IMR-90 (cell line): ENCODE measurements at regions not wholly inside any gene's neighbourhood (a gene's known extent, or its start where the extent isn't known, plus 50 kb on each side); places are given as distances from the start of the nearest gene placed in this dataset.

Experiments
- ATAC-seq: fragments of 200-7000 bp; cut with Tn5 transposase; 2 replicates; pipeline ENCODE4 v1.9.1; 2020; ENCODE audit warnings: low read depth, mild to moderate bottlenecking, moderate library complexity
- BruUV-seq: library from RNA; stranded (reverse); fragments of 400-500 nt; replicated peaks from 2 replicates; lab custom pipeline; 2021; lab: Mats Ljungman, UMichigan
- CTCF ChIA-PET: fragments of 300-600 bp; formaldehyde crosslinking; extraction: SDS; loops from one replicate; lab custom pipeline; 2021; ENCODE audit warnings: antibody characterized with exemption; lab: Yijun Ruan, JAX
- POLR2A ChIA-PET: fragments of 300-600 bp; sonication (Branson Sonifier 250); formaldehyde crosslinking; loops from one replicate; lab custom pipeline; 2022; ENCODE audit warnings: antibody characterized with exemption; ENCODE audit not compliant: unreplicated experiment; lab: Charles Lee
- DNase-seq: peaks from one replicate; pipeline ENCODE4 v3.0.0; 2013
- H2AFZ ChIP-seq: replicated peaks from 2 replicates; pipeline ENCODE3; 2013; ENCODE audit warnings: low read length, mild to moderate bottlenecking; ENCODE audit not compliant: poor library complexity
- H2AK5ac ChIP-seq: 2 replicates; pipeline ENCODE4 v1.6.1; 2013; ENCODE audit warnings: low read depth, low read length, inconsistent platforms
- H2AK9ac ChIP-seq: replicated peaks from 2 replicates; pipeline ENCODE3; 2013; ENCODE audit warnings: mild to moderate bottlenecking, low read depth, low read length, moderate library complexity; ENCODE audit not compliant: poor library complexity
- H2BK120ac ChIP-seq: 2 replicates; pipeline ENCODE4 v1.6.1; 2013; ENCODE audit warnings: low read depth, low read length, inconsistent platforms
- H2BK15ac ChIP-seq: 3 replicates; pipeline ENCODE4 v1.6.1; 2013; ENCODE audit warnings: low read depth, low read length, inconsistent platforms
- H2BK20ac ChIP-seq: 2 replicates; pipeline ENCODE4 v1.6.1; 2013; ENCODE audit warnings: low read depth, mild to moderate bottlenecking, inconsistent platforms, low read length, moderate library complexity
- H2BK5ac ChIP-seq: 2 replicates; pipeline ENCODE4 v1.6.1; 2013; ENCODE audit warnings: mild to moderate bottlenecking, low read depth, low read length, inconsistent platforms; ENCODE audit not compliant: poor library complexity, severe bottlenecking
- H3K14ac ChIP-seq: replicated peaks from 2 replicates; pipeline ENCODE4 v1.6.1; 2013; ENCODE audit warnings: low read depth, low read length, inconsistent platforms
- H3K18ac ChIP-seq: 2 replicates; pipeline ENCODE4 v1.6.1; 2013; ENCODE audit warnings: low read depth, low read length, control low read depth
- H3K23ac ChIP-seq: 2 replicates; pipeline ENCODE4 v1.6.1; 2013; ENCODE audit warnings: low read depth, low read length, inconsistent platforms
- H3K27ac ChIP-seq: 2 replicates; pipeline ENCODE4 v1.5.1; 2013; ENCODE audit warnings: mild to moderate bottlenecking, control low read depth, low read length; ENCODE audit not compliant: insufficient read depth
- H3K27me3 ChIP-seq: 2 replicates; pipeline ENCODE4 v1.6.1; 2013; ENCODE audit warnings: low read length; ENCODE audit not compliant: control insufficient read depth, insufficient read depth
- H3K36me3 ChIP-seq: 2 replicates; pipeline ENCODE4 v1.6.1; 2013; ENCODE audit warnings: low read length, mixed read lengths; ENCODE audit not compliant: control insufficient read depth, insufficient read depth
- H3K4ac ChIP-seq: 2 replicates; pipeline ENCODE4 v1.6.1; 2013; ENCODE audit warnings: low read depth, low read length, inconsistent platforms
- H3K4me1 ChIP-seq: 2 replicates; pipeline ENCODE4 v1.6.1; 2013; ENCODE audit warnings: low read length, mixed read lengths; ENCODE audit not compliant: control insufficient read depth, insufficient read depth
- H3K4me2 ChIP-seq: 2 replicates; pipeline ENCODE4 v1.6.1; 2013; ENCODE audit warnings: low read depth, mild to moderate bottlenecking, control low read depth, low read length, moderate library complexity
- H3K4me3 ChIP-seq: 2 replicates; pipeline ENCODE4 v1.5.1; 2013; ENCODE audit warnings: low read depth, mild to moderate bottlenecking, control low read depth, low read length, moderate library complexity; ENCODE audit not compliant: insufficient read depth
- H3K56ac ChIP-seq: 2 replicates; pipeline ENCODE4 v1.6.1; 2013; ENCODE audit warnings: low read length, inconsistent platforms; ENCODE audit not compliant: insufficient read depth; ENCODE audit errors: extremely low read depth
- H3K79me1 ChIP-seq, 2 experiments: 2 replicates each; pipeline ENCODE4 v1.6.1; 2013; ENCODE audit warnings: low read length in 2 of 2, inconsistent platforms in 1 of 2, low read depth in 1 of 2
- H3K9ac ChIP-seq: 2 replicates; pipeline ENCODE4 v1.6.1; 2013; ENCODE audit warnings: low read depth, low read length, control low read depth
- H3K9me1 ChIP-seq: 2 replicates; pipeline ENCODE4 v1.6.1; 2013; ENCODE audit warnings: low read length, inconsistent platforms; ENCODE audit not compliant: insufficient read depth
- H3K9me3 ChIP-seq: 2 replicates; pipeline ENCODE4 v1.6.1; 2013; ENCODE audit warnings: low read length; ENCODE audit not compliant: control insufficient read depth, insufficient read depth
- H4K20me1 ChIP-seq: 2 replicates; pipeline ENCODE4 v1.6.1; 2013; ENCODE audit warnings: low read length, inconsistent platforms; ENCODE audit not compliant: insufficient read depth
- H4K5ac ChIP-seq: 2 replicates; pipeline ENCODE4 v1.6.1; 2013; ENCODE audit warnings: mild to moderate bottlenecking, low read depth, low read length, control low read depth
- H4K8ac ChIP-seq, 2 experiments: 2 replicates each; pipeline ENCODE4 v1.6.1; 2013; ENCODE audit warnings: low read depth in 2 of 2, low read length in 2 of 2, control low read depth in 1 of 2, inconsistent platforms in 1 of 2
- H4K91ac ChIP-seq: 2 replicates; pipeline ENCODE4 v1.6.1; 2013; ENCODE audit warnings: low read depth, low read length, inconsistent platforms; ENCODE audit not compliant: insufficient read depth
- CHD1 ChIP-seq: IDR thresholded peaks from 2 replicates; pipeline ENCODE4 v1.6.1; 2012; ENCODE audit warnings: low read depth, low read length, improper control_type of control experiment
- MAFK ChIP-seq: IDR thresholded peaks from 2 replicates; pipeline ENCODE4 v1.6.1; 2012; ENCODE audit warnings: low read depth, low read length, improper control_type of control experiment
- MAZ ChIP-seq: IDR thresholded peaks from 2 replicates; pipeline ENCODE4 v1.6.1; 2012; ENCODE audit warnings: low read depth, mild to moderate bottlenecking, low read length, improper control_type of control experiment, moderate library complexity, borderline replicate concordance
- NFE2L2 ChIP-seq: fragments of 150-350 bp; IDR thresholded peaks from 2 replicates; pipeline ENCODE4 v1.6.1; 2016; ENCODE audit warnings: low read depth, mild to moderate bottlenecking, low read length
- RAD21 ChIP-seq: IDR thresholded peaks from 2 replicates; pipeline ENCODE4 v1.6.1; 2012; ENCODE audit warnings: low read length, improper control_type of control experiment
- RCOR1 ChIP-seq: IDR thresholded peaks from 2 replicates; pipeline ENCODE4 v1.6.1; 2012; ENCODE audit warnings: mild to moderate bottlenecking, low read length, improper control_type of control experiment; ENCODE audit not compliant: insufficient replicate concordance
- SMC3 ChIP-seq: fragments of 150-350 bp; IDR thresholded peaks from 2 replicates; pipeline ENCODE4 v1.6.1; 2016; ENCODE audit warnings: low read depth, mild to moderate bottlenecking, antibody characterized with exemption, low read length, moderate library complexity
- WGBS, 2 experiments: methylation state at CpG; one replicate each; pipeline versions ENCODE4 v1.1.5 to v1.1.7; 2013; ENCODE audit warnings: missing lambda C conversion rate in 2 of 2; ENCODE audit not compliant: insufficient read length in 1 of 2; ENCODE audit errors: extremely low coverage in 2 of 2; 5-methylcytosine and 5-hydroxymethylcytosine counted together
- dilution Hi-C: fragments of 300-500 bp; cut with HindIII; formaldehyde crosslinking; loops from one replicate; pipeline ENCODE4 v1.14.3; 2018; ENCODE audit warnings: low sequenced_read_pairs; ENCODE audit not compliant: unreplicated experiment
- in situ Hi-C: fragments of 300-500 bp; cut with MboI; formaldehyde crosslinking; loops from 3 replicates; pipeline ENCODE4 v1.14.3; 2019; ENCODE audit warnings: low sequenced_read_pairs, inconsistent platforms, mixed read lengths
- intact Hi-C: fragments of 100-400 bp; cut with micrococcal nuclease; formaldehyde crosslinking; loops from 2 replicates; pipeline ENCODE4 v1.10.0; 2022
- TF ChIP-seq, protein P1 (sequence below): fragments of 150-350 bp; IDR thresholded peaks from 2 replicates; pipeline ENCODE4 v1.6.1; 2016; ENCODE audit warnings: low read depth, mild to moderate bottlenecking, low read length, moderate library complexity, borderline replicate concordance
- TF ChIP-seq, protein P2 (sequence below): fragments of 150-350 bp; IDR thresholded peaks from 2 replicates; pipeline ENCODE4 v1.6.1; 2017; ENCODE audit warnings: mild to moderate bottlenecking, antibody characterized with exemption, low read length, low read depth

- POLR2A ChIA-PET, result no interaction called here
- no TSS peak for BruUV-seq
- WGBS, 2 experiments, result no CpG with 5 or more reads among the region's 11 CpGs
- Histone ChIP-seq H3K27ac (no peak overlapping the region), H2BK5ac (no peak overlapping the region), H3K18ac (no peak overlapping the region), H3K27me3 (peaks cover 49% of the 10 kb centered on the region), H3K56ac (no peak overlapping the region), H2BK20ac (no peak overlapping the region), H4K91ac (no peak overlapping the region), H4K8ac (no peak overlapping the region), H3K4me2 (no peak overlapping the region), H3K4ac (no peak overlapping the region), H3K79me1 (no peaks in the 10 kb centered on the region), H2AK5ac (no peak overlapping the region), H3K9me3 (0 out of 2 replicates have a peak, but pooled peaks cover 2% of the 10 kb centered on the region), H2BK15ac (no peak overlapping the region), H3K36me3 (no peaks in the 10 kb centered on the region), H3K9me1 (no peaks in the 10 kb centered on the region), H4K5ac (no peak overlapping the region), H3K4me1 (no peaks in the 10 kb centered on the region), H3K14ac (no peak overlapping the region), H4K20me1 (no peaks in the 10 kb centered on the region), H3K9ac (no peak overlapping the region), H3K4me3 (no peak overlapping the region), H3K23ac (no peak overlapping the region), H2AFZ (no peak overlapping the region), H2AK9ac (no peak overlapping the region), H2BK120ac (no peak overlapping the region)
- no peak for ATAC-seq
- TF ChIP-seq MAZ (no peak), SMC3 (no peak), MAFK (no peak), CHD1 (no peak), RAD21 (no peak), NFE2L2 (no peak), RCOR1 (no peak)
- TF ChIP-seq, protein P1, sequence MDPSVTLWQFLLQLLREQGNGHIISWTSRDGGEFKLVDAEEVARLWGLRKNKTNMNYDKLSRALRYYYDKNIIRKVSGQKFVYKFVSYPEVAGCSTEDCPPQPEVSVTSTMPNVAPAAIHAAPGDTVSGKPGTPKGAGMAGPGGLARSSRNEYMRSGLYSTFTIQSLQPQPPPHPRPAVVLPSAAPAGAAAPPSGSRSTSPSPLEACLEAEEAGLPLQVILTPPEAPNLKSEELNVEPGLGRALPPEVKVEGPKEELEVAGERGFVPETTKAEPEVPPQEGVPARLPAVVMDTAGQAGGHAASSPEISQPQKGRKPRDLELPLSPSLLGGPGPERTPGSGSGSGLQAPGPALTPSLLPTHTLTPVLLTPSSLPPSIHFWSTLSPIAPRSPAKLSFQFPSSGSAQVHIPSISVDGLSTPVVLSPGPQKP, result no peak
- TF ChIP-seq, protein P2, sequence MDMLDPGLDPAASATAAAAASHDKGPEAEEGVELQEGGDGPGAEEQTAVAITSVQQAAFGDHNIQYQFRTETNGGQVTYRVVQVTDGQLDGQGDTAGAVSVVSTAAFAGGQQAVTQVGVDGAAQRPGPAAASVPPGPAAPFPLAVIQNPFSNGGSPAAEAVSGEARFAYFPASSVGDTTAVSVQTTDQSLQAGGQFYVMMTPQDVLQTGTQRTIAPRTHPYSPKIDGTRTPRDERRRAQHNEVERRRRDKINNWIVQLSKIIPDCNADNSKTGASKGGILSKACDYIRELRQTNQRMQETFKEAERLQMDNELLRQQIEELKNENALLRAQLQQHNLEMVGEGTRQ, result no peak
- in situ Hi-C loops (no loop called here), intact Hi-C loops (no loop called here), dilution Hi-C loops (no loop called here)
- CTCF ChIA-PET, result no interaction called here
- no peak for DNase-seq
Measured at GRCh38 chr12:94872007-94872653, 131.4 kb downstream of the NDUFA12 start.
